ENCODE measurements at regions not wholly inside any gene's neighbourhood (a gene's known extent, or its start where the extent isn't known, plus 50 kb on each side); places are given as distances from the start of the nearest gene placed in this dataset.

GRCh38 chr1:30038134-30039025 lies 685.0 kb downstream of the MATN1 start:
- no peaks in the 10 kb centered on the region for H3K9me3 ChIP-seq
- no peak overlapping the region for H3K27ac ChIP-seq
- TF ChIP-seq CTCF (IDR thresholded peaks at IDR 0.05) (no peak), POLR2A (IDR thresholded peaks at IDR 0.05) (no peak)
- intact Hi-C loops (cut with DNase I), result no loop called here
- no peaks in the 10 kb centered on the region for H3K27me3 ChIP-seq
- DNase-seq, result no peak
- no peak overlapping the region for H3K4me3 ChIP-seq (replicated peaks in 1 of 3)
- H3K36me3 ChIP-seq, result no peaks in the 10 kb centered on the region
- 84 to 85% methylated on average over 8 to 9 of the region's 9 CpGs for WGBS, 2 donors
- H3K4me1 ChIP-seq, result no peaks in the 10 kb centered on the region

- no peaks in the 10 kb centered on the region for H3K27me3 ChIP-seq
- no peaks in the 10 kb centered on the region for H3K4me1 ChIP-seq
- TF ChIP-seq POLR2A (IDR thresholded peaks at IDR 0.05), result no peak
- no peak for TF ChIP-seq CTCF (IDR thresholded peaks at IDR 0.05)
- intact Hi-C loops (cut with DNase I), result no loop called here
- H3K27ac ChIP-seq, result no peak overlapping the region
- 82 to 83% methylated on average over 10 of the region's 10 CpGs for WGBS, 2 donors
- DNase-seq, result no peak
- H3K4me3 ChIP-seq (replicated peaks in 1 of 3), result no peak overlapping the region
- H3K36me3 ChIP-seq, result no peaks in the 10 kb centered on the region
- no peaks in the 10 kb centered on the region for H3K9me3 ChIP-seq
Observed at GRCh38 chr1:30037251-30038118, 685.9 kb downstream of the MATN1 start.

GRCh38 chr1:30036666-30037065 lies 686.7 kb downstream of the MATN1 start:
- Histone ChIP-seq H3K9me3 (no peaks in the 10 kb centered on the region), H3K4me3 (replicated peaks in 1 of 3) (no peak overlapping the region)
- TF ChIP-seq CTCF (IDR thresholded peaks at IDR 0.05) (no peak), POLR2A (IDR thresholded peaks at IDR 0.05) (no peak)

GRCh38 chr1:30036229-30036547 lies 687.2 kb downstream of the MATN1 start:
- Histone ChIP-seq H3K36me3 (no peaks in the 10 kb centered on the region), H3K27ac (no peak overlapping the region), H3K9me3 (no peaks in the 10 kb centered on the region), H3K27me3 (no peaks in the 10 kb centered on the region), H3K4me1 (no peaks in the 10 kb centered on the region), H3K4me3 (replicated peaks in 1 of 3) (no peak overlapping the region)
- no peak for TF ChIP-seq POLR2A (IDR thresholded peaks at IDR 0.05)
- TF ChIP-seq CTCF (IDR thresholded peaks at IDR 0.05), result no peak
- intact Hi-C loops (cut with DNase I), result no loop called here
- 84 to 91% methylated on average over 5 to 6 of the region's 6 CpGs for WGBS, 2 donors
- DNase-seq, result no peak

More at GRCh38 chr1:30036666-30037065, 686.7 kb downstream of the MATN1 start:
- no peaks in the 10 kb centered on the region for H3K4me1 ChIP-seq
- intact Hi-C loops (cut with DNase I), result no loop called here
- H3K27ac ChIP-seq, result no peak overlapping the region
- no peak for DNase-seq
- no peaks in the 10 kb centered on the region for H3K27me3 ChIP-seq
- H3K36me3 ChIP-seq, result no peaks in the 10 kb centered on the region

All from thyroid gland (tissue), 4 donors.